ENCODE measurements at regions not wholly inside any gene's neighbourhood (a gene's known extent, or its start where the extent isn't known, plus 50 kb on each side); places are given as distances from the start of the nearest gene placed in this dataset.

GRCh38 chr6:140062043-140063020, 687.9 kb upstream of the CITED2 start:
- DNase-seq (ENCODE audit: low read depth) = peak; percentile 96

GRCh38 chr6:140061110-140062042, 686.9 kb upstream of the CITED2 start:
- no peak for DNase-seq (ENCODE audit: low read depth)

GRCh38 chr6:140059947-140060346, 685.5 kb upstream of the CITED2 start:
- no peak for DNase-seq (ENCODE audit: low read depth)

GRCh38 chr6:140058863-140059262, 684.4 kb upstream of the CITED2 start:
- no peak for DNase-seq (ENCODE audit: low read depth)

- DNase-seq (ENCODE audit: low read depth) = no peak
Observed at GRCh38 chr6:140052736-140053729, 678.6 kb upstream of the CITED2 start.

GRCh38 chr6:140051521-140052512, 677.4 kb upstream of the CITED2 start:
- peak; percentile 96 for DNase-seq (ENCODE audit: low read depth)

GRCh38 chr6:140050101-140050995, 675.9 kb upstream of the CITED2 start:
- no peak for DNase-seq (ENCODE audit: low read depth)

- DNase-seq (ENCODE audit: low read depth) = no peak
Observed at GRCh38 chr6:140049251-140049650, 674.8 kb upstream of the CITED2 start.

GRCh38 chr6:140048202-140048790, 673.8 kb upstream of the CITED2 start:
- DNase-seq (ENCODE audit: low read depth) = no peak

- DNase-seq (ENCODE audit: low read depth) = no peak
Observed at GRCh38 chr6:140047321-140047720, 672.9 kb upstream of the CITED2 start.

- DNase-seq (ENCODE audit: low read depth) = no peak
Observed at GRCh38 chr6:140046016-140046632, 671.7 kb upstream of the CITED2 start.

GRCh38 chr6:140045116-140045515, 670.7 kb upstream of the CITED2 start:
- no peak for DNase-seq (ENCODE audit: low read depth)

GRCh38 chr6:140044626-140045025, 670.2 kb upstream of the CITED2 start:
- DNase-seq (ENCODE audit: low read depth) = no peak

- DNase-seq (ENCODE audit: low read depth) = peak; percentile 58
Observed at GRCh38 chr6:140043762-140044378, 669.4 kb upstream of the CITED2 start.

- DNase-seq (ENCODE audit: low read depth) = peak; percentile 85
Observed at GRCh38 chr6:140043357-140043756, 668.9 kb upstream of the CITED2 start.

GRCh38 chr6:140041571-140042332, 667.3 kb upstream of the CITED2 start:
- no peak for DNase-seq (ENCODE audit: low read depth)

GRCh38 chr6:140041056-140041455, 666.6 kb upstream of the CITED2 start:
- DNase-seq (ENCODE audit: low read depth) = no peak
